GM18868 (cell line): ENCODE measurements at regions not wholly inside any gene's neighbourhood (a gene's known extent, or its start where the extent isn't known, plus 50 kb on each side); places are given as distances from the start of the nearest gene placed in this dataset.

Experiments
- ATAC-seq: cut with Tn5 transposase; IDR thresholded peaks from one replicate; pipeline ENCODE4 v1.9.1; 2021; ENCODE audit warnings: mild to moderate bottlenecking, moderate library complexity; ENCODE audit not compliant: unreplicated experiment

DNA sequence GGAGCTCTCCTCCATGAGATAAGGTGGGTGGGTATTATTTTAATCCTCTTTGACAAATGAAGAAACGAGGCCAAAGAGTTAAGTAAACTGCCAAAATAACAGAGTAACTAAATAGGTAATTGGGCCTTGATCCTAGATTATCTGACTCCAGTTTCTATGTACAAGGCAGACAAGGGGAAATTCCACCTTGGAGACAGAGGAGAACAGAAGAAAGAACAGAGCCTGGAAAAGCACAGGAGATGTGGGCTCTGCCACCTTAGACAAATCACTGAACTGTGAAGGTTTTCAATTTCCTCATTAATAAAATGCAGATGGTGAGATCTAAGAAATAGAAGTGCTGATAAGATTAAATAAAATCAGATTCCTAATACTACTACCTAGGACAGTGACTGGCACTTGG lies 310.2 kb upstream of the TLE3 start:
- no peak for ATAC-seq

DNA sequence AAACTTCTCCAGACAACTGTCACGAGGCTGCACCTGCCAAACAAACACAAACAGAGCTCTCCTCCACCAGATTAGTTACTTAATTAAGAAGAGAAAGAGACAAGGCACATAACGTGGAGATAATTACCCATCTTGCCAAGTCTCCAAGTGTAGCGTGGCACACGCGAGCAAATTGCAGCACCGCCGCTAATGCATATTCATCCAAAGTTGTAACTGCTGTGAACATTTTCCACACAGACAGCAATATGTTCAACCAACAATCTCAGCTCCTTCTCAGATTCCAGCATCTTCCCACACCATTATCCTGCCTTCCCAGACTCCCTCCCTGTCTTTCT lies 309.6 kb upstream of the TLE3 start:
- ATAC-seq = no peak

DNA sequence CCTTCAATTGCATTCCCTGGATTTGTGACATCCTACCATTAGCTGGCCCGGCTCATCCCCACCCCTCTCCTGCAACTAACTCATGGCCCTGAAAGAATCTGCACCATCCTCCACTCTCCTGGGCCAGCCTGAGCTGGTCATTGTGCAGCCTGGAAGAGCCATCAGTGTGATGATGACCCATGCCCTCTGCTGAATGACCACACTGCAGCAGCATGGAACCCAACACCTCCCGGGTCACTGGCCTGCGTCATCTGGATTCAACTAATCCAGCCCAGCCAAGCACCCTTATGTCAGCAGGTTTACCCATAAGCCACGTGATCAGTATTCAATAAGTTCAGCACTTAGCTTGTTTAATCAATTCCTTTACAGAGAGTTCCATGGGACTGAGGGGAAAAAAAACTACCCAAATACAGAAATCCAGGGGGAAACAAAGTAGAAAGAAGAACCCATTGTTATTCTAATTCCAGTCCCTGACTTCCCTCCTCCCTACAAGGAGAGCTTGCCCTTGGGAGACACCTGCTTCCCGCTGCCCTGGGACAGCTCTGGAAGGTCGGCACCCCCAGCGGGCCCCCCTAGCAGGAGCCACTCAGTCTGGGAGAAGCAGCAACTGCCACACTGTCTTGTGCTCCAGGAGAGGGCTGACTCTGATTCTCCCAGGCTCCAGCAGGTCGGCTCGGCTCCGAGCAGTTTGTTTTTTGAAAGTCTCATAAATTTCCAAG lies 309.1 kb upstream of the TLE3 start:
- ATAC-seq = no peak

DNA sequence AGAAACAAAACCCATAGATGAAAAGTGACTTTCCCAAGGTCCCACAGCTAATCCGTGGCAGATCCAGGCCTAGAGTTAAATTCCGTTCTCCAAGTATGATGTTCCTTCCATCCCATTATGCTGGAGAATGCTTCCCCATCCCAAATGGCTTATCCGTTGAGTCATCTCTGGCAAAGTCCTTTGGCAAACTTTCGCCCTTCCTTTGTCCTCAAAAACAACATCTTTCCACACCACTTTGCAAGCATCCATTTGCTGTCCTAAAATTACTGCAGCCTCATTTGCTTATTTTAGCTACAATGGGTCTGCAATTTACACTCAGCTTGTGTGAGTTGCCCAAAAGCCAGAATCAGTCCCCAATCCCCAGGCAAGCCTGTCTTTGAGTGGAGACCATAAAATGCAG lies 304.0 kb upstream of the TLE3 start:
- ATAC-seq = no peak

DNA sequence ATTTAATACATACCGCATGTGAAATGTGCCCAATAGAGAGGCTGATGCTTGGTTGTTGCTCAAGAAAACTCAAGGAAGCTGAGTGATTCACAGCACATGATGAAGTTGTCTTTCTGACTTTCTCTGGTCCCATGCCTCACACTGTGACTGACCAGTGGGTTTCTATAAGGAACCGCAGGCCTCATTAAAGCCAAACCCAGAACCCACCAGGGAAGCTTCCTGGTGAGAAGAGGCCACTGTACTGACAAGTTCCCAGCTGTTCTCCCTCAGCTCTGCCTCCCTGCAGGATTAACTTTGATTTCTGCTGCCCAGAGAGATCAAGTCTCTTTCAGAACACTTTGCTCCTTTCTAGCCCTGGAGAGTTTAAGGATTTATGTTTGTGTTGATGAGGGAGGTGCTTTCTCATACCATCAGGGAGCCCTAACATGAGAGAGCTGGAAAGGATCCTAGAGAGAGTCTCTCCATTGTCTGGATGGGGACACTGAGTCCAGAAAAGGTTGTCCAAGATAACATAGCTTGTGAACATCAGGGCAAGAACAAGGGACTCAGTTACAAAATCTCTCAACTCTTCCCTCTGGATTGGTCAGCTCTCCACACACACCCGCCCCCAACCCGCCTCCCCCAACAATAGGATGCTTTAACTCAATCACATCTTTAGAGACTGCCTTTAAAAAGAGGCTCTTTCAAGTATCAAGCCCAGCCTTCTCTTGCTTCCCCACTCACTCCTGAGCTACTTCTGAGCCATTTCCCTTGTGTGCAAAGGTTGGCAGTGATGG lies 303.2 kb upstream of the TLE3 start:
- no peak for ATAC-seq

DNA sequence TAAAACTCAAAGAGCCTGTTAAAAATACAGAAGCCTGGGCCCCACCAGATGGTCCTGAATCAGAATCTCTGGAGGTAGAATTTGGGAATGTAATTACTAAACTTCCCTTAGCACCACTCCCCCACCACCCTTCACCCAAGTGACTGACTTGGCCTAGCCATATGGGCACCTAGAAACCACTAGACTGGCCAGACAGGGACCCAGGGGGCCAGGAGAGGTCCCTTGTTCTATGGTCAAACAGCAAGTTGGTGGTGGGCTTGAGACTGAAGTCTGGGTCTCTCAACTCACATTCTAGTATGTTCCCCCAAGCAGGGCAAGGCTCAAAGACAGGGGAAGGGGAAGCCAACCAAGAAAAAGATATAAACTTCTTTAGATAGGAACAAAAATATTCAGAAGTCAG lies 301.5 kb upstream of the TLE3 start:
- ATAC-seq = no peak

DNA sequence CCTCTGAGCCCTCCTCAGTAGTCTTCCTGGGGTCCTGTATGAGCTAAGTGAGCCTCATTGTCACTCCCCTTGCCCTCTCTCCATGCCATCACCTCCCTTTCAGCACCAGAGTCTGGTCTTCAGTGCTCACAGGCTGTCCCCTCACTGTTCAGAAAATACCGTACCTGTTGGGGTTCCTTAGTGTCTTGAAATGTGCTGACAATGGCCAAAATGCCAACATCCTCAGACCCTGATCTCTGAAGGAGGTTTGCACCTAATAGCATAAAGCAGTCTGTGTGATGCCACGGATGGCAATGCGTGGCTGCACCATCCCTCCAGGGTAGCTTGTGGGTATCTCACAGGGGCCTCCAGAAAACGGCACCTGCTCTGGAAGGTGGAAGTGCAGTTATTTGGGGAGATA lies 301.0 kb upstream of the TLE3 start:
- ATAC-seq = no peak

DNA sequence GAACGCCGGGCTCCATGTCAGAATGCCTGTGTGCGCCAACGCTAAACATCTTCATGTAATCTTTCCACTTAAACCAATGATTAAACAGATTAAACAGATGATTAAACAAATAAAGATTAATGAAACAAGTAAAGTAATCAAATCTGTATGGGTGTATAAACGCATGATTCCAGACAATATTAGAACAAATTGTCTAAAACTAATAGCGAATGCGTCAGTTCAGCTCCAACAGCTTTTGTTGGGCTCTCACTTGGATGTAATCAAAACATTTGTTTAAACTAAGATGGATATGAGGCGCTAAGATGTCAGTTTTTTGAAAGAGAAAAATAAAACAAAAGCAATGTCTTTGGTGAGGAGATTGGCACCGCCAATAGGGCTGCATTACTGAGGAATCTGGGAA lies 299.1 kb upstream of the TLE3 start:
- ATAC-seq = no peak

DNA sequence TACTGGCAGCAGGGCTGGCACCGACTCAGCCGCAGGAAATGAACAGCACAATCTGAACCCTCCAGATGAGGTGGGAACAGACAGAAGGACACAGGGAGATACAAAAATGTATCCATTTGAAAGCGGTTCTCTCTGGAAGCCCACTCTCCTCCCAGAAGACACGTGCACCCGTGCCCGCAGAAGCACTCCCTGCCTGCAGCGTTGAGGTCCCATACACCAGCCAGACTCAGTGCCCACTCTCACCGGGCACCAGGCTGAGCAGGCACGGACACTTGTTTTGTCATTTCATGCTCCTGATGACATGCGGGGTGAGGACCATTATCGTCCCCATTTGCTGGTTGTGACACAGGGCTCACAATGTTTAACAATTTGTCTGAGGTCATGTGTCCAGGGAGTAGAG lies 297.4 kb upstream of the TLE3 start:
- no peak for ATAC-seq

DNA sequence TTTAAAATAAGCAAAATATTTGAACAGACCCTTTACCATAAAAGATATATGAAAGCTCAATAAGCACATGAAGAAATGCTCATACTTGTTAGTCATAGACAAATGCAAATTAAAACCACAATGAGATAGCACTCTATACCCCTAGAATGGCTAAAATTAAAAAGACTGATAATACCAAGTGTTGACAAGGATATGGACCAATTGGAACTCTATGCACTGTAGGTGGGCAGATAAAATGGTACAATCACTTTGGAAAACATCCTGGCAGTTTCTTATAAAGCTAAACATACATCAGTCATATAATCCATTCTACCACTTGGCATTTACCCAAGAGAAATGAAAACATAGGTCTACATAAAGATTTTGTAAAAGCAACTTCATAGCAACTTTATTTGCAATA lies 293.0 kb upstream of the TLE3 start:
- no peak for ATAC-seq

DNA sequence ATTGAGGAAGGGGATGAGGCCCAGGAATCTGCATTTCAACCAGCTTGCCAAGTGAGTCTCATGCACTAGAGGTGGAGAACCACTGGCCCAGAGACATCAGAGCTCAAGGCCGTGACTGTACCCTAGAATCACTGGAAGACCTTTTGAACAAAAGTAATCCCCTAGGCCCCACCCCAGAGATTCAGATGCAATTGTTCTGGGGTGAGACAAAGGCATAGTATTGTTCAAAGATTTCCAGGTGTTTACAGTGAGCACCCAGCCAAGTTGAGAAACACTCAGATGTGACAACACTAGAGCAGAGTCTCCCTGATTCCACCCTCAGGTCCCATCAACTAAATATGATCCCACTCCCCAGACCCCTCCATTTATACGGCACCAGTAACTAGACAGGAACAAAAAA lies 290.3 kb upstream of the TLE3 start:
- no peak for ATAC-seq

DNA sequence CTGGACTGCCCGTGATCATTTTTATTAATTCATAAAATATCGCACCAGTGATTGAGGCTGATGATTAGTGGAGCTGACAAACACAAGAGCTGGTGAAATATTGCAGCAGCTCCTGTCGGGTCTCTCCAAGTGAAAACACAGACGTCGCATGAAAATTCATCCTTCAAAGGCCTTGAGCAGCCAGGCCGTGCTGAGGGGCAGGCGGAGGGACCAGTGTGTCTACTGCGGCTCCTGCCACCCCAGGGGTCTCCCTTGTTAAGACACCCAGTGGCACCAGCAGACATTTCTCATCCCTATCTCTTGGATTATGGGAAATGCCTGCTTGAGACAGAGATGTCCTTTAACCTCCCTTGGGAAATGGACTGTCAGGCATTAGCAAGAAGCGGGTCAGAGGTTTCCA lies 289.4 kb upstream of the TLE3 start:
- ATAC-seq = no peak

DNA sequence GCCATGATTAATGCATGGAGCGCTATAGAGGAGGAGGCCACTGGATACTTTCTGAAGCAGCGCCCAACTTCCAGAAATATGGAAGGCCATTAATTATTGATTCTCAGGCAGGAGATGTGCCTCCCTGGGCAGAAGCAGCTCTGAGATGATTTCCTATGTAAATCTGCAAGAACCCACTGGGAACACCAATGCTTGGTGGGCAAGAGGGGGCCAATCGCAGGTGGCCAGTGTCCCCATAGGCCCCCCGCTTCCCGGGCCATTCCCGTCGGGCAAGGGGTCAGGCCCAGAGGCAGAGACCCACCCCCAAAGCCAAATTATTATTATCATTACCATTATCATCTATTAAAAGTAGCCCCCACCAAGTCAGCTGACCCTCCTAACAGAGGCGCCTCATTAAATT lies 288.0 kb upstream of the TLE3 start:
- ATAC-seq = no peak

DNA sequence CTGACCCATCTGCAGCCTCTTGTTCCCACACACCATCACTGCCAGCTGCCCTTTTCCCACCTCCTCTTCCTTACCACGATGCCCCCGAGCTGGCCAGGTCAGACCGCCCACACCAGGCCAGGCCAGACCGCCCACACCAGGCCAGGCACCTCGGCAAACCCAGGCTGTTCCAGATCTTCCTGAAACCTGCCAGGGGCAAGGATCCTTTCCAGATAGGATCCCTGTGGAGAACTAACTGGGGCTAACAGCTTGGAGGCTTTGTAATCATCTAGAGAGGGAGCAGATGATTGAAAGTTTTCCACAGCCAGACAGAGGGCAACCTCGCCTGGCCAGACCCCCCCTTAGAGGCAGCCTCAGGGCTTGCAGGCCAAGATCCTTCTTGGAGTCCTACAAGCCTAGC lies 287.3 kb upstream of the TLE3 start:
- ATAC-seq = no peak

DNA sequence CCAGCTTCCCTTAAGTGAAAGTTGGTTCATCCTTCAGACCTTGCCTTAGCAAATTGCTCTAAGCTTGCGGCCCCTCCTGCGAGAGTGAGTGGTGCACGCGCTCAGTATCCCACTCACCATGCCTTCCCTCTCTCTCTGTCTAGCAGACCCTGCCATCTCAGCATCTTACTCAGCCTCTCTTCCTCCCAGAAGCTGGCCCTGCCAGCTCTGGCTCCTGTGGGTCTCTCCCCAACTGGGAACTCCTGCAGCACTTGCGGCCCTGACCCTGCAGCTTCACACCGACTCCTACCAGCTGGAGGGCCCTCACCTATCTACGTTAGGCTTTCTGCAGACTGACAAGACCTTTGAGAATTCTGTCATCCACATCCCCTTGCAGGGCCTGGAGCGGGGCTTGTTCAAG lies 286.1 kb upstream of the TLE3 start:
- no peak for ATAC-seq

DNA sequence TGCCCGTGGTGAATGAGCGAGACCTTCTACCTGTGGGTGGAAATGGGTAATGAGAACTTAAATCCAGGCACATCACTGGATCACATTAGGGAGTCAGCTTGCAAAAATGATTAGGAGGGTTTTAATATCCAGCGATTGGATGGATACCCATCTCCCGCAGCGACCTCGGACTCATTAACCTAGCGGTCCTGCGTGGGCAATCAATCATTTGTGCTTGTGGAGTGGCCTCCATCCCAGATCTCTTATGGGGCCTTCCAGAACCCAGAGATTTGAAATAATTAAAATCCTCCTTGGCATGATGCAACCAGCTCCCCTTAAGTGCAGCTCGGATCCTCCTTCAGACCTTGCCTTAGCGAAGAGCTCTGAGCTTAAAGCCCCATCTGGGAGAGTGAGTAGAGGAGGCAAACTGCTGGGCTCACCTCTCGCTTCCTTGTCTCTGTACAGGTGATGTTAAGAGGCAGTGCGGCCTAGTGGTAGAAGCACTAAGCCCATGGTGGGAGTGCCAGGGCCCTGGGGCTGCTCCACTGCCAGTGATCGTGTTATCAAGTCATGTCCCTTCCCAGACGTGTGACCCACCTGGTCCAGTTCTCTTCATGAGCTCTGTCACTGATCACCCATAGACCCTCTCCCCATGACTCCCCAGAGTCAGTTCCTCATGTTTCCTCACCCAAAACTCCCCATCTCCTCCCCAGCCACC lies 285.2 kb upstream of the TLE3 start:
- no peak for ATAC-seq

DNA sequence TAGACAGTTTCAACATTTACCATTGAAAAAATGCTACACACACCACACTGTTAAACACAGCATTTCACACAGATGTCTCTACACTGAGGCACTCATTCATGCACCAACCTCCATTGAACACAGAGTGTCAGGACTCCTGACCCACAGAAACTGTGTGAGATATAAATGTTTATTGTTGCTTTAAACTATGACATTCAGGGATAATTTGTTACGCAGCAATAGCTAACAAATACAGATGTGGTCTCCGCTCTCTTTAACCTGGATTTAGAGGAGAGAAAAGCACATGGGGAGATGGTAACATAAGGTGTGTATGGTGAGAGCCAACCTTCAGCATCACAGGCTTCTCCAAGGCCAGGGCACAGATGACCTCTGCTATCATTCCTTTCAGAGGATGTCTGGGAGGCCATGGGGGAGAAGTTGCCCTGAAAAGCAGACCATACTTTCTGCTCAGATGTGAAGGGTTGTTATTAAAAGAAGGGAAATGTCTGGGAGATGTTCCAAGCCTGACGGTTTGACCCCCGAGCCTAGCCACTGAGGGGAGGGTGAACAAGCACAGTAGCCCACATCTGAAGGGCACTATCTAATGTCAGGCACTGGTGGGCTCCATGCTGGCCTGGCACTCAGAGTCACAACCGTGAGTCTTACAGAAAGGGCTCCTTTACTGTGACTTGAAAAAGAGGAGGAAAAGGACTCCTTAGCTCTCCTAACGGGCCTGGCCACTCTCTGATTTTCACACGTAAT lies 284.5 kb upstream of the TLE3 start:
- no peak for ATAC-seq

DNA sequence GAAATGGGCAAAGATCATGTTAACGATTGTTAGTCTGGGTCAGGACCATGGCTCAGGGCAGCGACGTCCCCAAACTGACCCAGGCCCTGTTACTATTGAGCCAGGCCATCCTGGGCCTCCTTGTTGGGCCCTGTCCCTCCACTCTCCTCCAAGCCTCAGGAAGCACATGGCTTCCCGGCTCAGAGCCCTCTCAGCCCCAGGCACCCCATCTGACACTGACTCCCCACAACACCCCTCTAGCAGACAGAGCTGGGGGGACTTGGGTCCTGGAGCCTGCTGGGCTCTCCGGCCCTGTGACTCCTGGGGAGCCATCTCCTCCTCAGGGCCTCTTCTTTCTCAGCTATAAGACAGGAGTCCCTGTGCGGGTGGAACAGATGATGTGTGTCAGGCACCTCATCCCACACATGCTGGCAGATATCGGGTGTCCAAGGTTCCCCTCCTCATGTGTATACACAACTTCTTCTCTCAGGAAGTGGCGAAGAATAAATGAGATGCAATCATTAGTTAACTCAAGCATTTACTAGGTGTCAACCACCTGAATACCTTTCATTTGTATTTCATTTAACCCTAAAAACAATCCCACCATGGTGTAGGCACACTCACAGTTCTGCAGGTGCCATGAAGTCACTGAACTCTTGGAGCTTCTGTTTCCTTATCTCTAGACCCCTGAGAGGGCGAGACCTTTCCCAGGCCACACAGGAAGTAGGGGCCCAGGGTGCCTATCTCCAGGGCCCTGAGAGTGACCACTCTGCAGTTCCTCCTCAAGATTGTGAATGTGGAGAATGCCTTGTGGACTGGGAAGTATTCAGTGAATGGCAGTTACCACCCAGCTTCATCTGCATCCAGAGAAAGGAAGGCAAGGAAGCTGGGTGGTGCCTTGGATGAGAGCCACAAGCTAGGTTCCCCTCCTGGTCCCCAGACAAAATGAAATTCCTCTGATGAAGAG lies 282.5 kb upstream of the TLE3 start:
- no peak for ATAC-seq

DNA sequence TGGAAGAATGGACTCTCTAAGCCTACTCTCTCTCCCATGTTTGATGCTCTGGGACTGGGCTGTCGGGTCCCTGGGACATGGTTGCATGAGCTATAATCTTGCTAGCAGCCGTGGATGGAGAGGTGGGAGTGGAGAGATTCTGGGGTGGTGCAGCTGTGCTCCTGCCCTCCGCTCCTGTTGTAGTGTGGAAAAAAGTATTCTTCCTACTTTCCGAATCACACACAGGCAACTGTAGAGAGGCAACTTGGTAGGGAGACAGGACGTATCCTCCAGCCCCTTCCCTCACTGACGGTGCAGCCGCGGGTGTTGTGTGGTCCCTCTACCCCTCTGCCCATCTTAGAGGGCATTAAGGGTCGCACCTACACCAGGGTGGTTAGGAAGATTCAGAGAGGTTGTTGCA lies 281.4 kb upstream of the TLE3 start:
- ATAC-seq = no peak
